Left renal cortex interstitium (tissue), 4 donors: ENCODE measurements at regions not wholly inside any gene's neighbourhood (a gene's known extent, or its start where the extent isn't known, plus 50 kb on each side); places are given as distances from the start of the nearest gene placed in this dataset.

Experiments
- DNase-seq, 4 donors: peaks; one replicate each; pipeline ENCODE4 v3.0.0-alpha.2; 2013; ENCODE audit warnings: low read depth in 4 of 4, low spot score in 2 of 4, missing footprints in 1 of 4

DNA sequence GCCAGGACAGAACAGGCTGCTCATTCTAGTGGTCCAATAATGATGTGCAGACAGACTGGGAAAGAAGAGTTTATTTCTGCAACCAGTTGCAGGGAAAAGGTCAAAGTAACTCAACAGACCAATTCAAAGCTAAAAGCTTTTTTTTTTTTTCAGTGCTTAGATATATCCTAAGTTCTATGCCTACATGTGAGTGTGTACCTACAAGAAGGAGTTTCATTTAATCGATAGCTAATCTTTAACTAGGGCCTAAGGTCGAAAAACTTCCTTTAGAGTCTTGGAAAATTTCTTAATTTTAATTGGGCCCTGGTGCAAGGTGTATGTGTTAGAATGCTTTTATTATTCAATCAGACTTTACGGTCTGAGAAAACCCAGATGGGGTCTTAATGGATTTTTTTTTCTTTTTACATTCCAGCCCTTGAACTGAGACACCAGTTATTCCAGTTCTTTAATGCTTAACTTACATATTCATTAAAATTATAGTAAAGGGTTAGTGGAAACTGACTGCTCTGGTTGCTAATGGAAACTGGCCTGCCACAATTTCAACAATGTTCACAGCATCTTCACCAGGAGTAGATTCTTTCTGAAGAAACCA lies 365.3 kb downstream of the MTRR start:
- DNase-seq: peak in 3 of 4 donors; percentile 2 to 25 (median 10)

DNA sequence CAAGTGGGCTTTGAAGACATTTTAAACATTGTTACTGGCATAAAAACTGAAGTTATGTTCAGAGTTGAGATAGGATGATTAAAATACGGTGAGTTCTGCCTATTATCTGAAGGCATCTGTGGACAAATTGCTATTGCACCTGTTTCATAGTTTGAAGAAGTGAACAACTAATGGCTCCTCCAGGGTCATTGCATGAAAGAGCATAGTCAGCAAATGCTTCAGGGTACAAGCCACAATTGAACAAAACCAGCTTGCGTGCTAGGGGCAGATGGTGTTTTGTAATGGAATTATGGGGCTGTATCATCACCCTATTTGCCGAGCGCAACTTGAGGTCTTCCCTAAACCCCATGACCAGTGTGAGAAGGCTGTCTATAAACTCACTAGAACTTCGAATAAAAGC lies 369.1 kb downstream of the MTRR start:
- DNase-seq: no peak

DNA sequence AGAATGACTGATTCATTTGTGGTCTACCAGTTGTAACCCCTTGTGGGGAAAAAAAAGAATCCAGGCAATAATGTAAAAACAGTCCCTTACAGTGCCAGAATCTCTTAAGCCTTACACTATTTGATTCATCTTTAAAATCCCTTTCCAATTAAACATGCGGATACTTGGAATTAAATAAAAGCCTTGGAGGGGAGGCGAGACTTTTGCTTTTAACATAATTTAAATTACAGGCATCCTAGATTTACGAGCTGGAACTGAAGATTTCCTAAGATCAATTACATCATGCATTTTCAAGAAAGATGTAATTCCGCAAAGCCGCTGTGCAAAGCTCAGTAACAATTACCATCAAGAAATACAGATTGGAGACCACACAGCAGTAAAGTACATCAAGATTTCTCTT lies 370.2 kb downstream of the MTRR start:
- DNase-seq: no peak

- no peak for DNase-seq
Observed at GRCh38 chr5:8239646-8240045, 370.7 kb downstream of the MTRR start.

DNA sequence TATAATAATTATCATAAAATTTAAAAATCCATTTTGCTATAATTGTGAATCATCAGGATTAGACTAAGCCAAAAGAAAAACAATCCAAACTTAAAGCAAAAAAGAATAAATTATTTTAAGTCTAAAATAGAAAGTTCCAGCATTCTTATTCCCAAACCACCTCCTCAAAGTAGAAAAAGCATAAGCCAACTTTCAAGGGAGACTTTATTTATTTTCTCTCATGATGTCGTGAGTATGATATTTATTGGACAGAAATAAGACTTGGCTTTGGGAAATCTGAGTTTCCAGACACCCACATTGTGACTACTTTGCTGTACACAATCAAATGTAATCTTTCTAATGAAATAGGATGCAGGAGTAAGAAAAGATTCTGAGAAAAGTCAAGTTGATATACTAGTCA lies 372.1 kb downstream of the MTRR start:
- no peak for DNase-seq

DNA sequence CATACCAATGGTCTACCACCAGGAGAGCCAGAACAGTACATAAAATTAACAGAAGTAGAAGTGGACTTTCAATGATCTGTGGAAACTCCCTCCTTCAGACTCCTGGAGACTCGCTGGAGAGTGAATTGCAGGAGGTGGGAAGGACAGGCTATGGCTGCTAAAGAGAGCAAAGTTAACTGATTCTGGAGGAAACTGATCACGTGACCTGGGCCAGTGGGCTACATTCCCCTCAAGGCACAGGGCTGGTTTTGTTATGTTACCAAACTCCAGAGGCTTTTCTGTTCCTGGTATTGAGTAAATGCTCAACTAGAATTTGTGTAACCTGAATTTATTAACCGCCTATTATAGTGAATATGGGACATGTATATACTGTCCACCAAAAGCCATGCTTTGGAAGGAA lies 372.6 kb downstream of the MTRR start:
- DNase-seq: no peak

DNA sequence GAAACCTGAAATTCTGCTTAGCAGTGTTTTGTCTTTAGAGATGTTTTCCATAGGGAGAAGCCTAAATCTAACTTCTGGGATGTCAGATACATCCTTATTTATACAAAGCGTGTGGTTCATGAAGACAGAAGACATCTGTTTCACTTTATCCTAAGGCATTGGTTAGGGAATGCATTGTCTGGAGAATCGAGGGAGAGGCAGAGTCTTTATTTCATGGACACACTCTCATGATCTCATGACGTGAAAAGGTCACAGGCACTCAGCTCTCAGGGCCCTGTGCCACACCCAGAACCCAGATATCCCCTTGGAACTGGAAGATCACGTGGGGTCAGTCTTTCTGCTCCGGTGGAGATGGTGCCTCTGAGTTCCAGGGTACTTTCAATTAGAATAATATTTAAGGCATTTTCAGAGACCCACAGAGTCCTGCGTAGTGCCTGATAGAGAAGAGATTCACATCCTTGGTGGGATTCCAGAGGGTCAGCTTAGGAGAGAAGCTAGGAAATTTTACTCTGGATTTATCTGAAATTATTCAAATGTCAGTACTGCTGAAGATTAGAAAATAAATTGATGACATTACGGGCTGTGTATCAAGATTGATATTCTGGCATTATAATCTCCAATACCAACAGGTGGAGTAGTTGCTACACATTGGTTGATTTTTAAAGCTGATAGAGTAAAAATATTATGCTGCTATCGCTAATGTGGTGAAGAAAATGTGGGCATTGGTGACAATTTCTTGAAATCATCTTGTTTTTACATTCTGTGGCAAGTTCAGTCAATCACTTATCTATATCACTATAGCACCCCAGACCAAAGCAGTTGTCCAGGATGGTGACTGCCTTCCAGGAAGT lies 378.3 kb downstream of the MTRR start:
- no peak for DNase-seq

DNA sequence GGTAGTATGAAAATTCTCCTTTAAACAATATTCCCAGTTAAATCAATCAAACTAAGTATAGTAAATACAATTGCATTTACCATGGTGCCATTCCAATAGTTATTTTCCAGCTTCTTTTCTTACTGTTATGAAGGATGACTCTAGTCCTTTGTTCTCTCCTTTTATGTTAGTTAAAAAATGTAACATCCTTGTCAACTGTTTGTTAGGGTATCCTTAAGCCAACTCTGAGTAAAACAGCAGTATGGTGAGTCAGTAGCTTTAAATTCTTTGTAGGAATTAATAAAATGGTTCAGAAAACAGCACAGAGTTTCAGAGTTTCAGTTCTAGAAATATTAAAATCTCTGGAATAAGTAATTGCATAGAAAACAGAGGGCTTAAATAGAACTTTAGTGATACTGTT lies 384.4 kb downstream of the MTRR start:
- DNase-seq: no peak

- no peak for DNase-seq
Observed at GRCh38 chr5:8254674-8255073, 385.7 kb downstream of the MTRR start.

DNA sequence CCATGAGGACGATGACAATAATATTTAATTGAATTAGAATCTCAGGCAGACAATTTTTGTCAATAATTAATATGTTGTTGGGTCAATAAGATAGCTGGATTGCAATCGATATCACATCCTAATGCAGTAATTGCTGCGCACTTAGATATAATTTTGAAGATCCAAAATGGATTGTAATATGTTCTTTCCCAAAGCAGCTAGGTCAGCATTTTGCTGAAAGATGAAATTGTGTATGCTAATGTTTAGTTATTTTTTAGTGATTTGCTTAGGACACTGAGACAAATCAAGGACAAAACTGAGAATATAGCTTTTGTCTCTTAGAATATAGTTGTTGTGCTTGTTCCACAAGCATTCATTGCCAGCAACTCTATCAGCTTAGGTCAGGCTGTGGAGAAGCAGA lies 389.9 kb downstream of the MTRR start:
- DNase-seq: no peak

DNA sequence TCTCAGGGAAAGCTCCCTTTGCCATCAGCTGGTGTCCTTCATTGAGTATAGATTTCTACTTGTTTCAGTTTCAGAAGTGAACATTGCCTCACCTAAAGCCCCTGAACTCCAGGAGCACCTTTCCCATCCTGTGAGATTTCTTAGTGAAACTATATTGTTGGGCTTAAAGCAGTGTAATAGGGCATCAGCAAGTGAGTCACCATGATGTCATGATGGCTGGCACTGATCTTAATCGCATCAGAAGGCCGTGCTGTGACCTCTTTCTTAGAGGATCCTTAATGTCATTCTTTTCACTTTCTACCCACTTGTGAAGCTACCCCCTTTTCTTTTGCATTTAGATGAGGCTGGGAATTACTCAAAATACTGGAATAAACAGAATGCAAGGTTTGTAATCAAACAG lies 401.3 kb downstream of the MTRR start:
- no peak for DNase-seq

GRCh38 chr5:8280711-8281363 lies 411.9 kb downstream of the MTRR start:
- no peak for DNase-seq

DNA sequence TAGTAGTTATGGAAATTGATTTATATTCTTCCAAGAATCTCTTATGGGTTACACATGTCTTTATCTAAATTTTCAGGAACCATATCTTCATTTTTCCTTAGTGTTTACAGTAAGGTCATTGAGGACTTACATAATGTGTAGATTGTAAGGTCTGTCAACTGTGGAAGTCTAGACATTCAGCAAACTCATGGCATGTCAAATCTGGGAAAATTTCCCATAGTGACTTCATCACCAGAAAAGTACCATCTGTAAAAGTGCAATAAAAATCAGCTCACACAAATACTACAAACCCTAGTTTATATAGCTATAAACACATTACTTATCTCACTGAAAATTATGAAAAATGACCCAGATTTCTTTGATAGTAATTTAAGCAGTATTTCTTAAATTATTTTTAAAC lies 419.4 kb downstream of the MTRR start:
- DNase-seq: no peak

- no peak for DNase-seq
Observed at GRCh38 chr5:8288897-8289516, 420.1 kb downstream of the MTRR start.

DNA sequence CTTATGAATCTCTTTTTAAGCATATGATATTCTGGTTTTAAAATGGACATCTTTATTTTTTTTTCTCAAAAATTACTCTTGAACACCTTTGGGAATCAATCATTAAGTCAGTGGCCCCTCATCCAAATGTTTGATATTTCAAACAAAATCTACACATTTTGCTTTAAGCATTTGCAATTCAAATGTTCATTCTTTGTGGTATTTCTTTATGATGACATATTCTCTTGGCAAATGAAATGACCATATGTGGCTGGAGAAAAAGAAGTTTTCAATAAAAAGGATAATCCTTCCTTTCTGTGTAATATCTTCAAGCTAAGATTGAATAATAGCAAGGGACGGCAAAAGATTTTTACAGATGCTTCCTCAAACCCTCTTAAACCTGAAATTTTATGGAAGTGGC lies 420.8 kb downstream of the MTRR start:
- DNase-seq: no peak

GRCh38 chr5:8290721-8291120 lies 421.8 kb downstream of the MTRR start:
- no peak for DNase-seq

DNA sequence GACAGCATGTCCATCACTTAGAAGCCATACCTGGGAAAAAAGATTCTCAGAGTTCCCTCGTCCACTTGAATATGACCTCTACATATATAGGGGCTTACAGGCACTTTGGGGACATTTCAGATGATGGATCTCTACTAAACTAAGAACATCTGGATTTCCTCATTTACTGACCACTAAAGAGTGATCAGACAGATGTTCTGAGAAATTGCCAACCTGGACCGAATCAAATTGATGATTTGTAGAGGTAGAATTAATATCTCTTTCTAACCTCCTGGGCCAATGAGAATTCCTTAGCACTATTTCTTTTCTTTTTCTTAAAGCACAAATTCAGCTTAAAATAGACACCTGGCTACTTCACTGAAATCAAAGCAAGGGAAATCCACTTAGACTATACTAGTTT lies 422.7 kb downstream of the MTRR start:
- DNase-seq: no peak

DNA sequence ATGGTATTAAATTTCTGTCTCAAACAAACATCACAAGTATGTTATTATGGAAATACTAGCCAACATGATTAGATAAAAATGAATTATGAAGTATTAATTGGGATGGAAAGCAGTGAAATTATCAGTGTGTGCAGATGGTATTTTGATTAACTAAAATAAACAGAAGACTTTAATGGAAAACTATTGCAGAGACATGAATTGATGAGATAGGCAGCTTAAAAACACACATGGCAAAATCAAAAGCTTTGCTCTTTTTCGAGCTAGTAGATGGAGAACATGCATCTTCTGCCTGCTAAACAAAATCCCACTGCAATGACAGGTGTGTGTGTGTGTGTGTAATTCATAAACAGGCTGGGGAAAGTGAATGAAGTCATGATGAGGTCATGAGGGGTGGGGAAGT lies 426.2 kb downstream of the MTRR start:
- DNase-seq: no peak

GRCh38 chr5:8299716-8300115 lies 430.8 kb downstream of the MTRR start:
- DNase-seq: no peak

DNA sequence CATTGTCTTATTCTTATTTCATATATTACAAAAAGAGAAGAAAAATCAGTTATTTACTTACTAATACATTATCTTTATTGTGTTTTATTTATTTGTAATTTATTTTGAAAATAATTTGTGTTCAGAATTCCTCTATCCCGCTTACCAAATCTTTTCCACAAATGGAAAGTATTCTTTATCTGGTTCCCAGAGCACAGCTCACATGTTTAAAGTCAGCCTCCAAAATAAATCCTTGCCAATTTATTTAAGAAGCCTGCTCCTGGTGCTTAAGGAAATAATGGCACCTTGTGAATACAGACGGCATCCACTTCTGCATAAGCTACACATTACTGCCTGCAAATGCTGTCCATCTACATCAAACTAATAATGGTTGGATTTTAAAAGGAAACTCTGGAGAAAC lies 435.4 kb downstream of the MTRR start:
- DNase-seq: no peak

DNA sequence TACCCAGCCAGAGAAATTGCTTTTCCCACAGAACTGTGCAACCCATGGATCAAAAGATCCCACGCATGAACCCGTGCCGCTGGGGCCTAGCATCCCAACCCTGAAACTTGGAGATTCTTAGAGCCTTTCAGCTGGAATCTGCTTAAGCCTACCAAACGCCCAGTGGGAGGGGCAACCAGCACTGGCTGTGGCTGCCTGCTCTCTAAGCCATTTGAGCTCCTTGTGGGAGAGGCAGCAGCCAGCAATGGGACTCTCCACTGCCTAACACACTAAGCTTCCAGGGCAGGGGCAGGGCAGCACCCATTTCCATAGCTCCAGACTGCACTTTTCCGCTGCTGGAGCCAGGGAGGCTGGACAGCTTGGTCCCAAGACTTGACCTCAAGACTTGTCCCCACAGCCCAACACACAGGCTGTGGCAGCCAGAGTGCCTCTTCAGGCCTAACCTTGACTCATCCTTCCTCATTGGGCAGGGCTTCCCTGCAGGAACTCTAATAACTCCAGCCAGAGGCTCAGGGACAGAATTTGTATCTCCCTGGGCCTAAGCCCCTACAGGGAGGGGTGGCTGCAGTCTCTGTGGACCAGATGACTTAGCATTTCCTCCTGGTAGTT lies 437.4 kb downstream of the MTRR start:
- DNase-seq: no peak
